ENCODE measurements at regions not wholly inside any gene's neighbourhood (a gene's known extent, or its start where the extent isn't known, plus 50 kb on each side); places are given as distances from the start of the nearest gene placed in this dataset.

DNA sequence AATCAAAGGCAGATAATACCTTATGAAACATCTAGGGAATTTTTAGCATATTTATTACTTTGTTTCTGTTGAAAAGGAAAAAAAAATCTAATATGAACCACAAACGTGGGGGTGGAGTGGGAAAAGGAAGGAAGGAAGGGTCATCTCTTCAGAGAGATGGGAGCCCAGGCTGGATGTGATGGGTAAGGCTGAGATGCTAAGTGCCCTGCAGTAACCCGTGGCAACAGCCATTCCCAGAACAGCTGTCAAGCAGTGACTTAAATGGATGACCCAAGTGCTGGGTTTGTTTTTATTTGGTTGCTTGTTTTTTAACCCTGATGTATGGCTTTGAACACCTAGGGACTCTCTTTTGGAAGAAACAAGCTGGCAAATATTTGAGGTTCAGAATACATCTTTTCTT lies 50.7 kb upstream of the KLF7 start:
- no peak overlapping the region for H3K4me3 ChIP-seq
- H3K4me1 ChIP-seq = no peaks in the 10 kb centered on the region
- H3K36me3 ChIP-seq = no peaks in the 10 kb centered on the region
- no peaks in the 10 kb centered on the region for H3K27me3 ChIP-seq
- H3K9me3 ChIP-seq = no peaks in the 10 kb centered on the region
- no peak overlapping the region for H3K27ac ChIP-seq
- no peak for TF ChIP-seq POLR2AphosphoS5 (IDR thresholded peaks at IDR 0.05)
- no peak for TF ChIP-seq POLR2A (IDR thresholded peaks at IDR 0.05)
- TF ChIP-seq, protein P1, sequence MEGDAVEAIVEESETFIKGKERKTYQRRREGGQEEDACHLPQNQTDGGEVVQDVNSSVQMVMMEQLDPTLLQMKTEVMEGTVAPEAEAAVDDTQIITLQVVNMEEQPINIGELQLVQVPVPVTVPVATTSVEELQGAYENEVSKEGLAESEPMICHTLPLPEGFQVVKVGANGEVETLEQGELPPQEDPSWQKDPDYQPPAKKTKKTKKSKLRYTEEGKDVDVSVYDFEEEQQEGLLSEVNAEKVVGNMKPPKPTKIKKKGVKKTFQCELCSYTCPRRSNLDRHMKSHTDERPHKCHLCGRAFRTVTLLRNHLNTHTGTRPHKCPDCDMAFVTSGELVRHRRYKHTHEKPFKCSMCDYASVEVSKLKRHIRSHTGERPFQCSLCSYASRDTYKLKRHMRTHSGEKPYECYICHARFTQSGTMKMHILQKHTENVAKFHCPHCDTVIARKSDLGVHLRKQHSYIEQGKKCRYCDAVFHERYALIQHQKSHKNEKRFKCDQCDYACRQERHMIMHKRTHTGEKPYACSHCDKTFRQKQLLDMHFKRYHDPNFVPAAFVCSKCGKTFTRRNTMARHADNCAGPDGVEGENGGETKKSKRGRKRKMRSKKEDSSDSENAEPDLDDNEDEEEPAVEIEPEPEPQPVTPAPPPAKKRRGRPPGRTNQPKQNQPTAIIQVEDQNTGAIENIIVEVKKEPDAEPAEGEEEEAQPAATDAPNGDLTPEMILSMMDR (IDR thresholded peaks at IDR 0.05) = no peak
- intact Hi-C loops (cut with DNase I; ENCODE audit: low total_unique reads) = no loop called here
- no peak for DNase-seq (ENCODE audit: low spot score in 2 of 2)

DNA sequence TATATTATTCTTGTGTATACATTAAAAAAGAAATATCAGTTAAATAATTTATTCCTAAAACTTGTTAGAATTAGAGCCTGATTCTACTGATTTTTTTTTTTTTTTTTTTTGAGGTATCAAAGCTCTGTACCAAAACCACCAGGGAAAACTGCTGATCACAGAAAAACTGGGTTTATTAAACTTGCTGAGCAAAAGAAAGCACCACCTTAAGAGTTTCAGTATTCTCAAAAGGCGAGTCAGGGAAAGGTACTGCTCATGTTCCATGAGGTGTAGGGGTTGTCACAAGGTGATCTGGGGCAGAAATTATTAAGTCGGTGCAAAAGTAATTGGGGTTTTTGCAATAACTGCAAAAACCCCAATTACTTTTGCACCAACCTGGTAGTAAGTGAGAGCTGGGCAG lies 51.7 kb upstream of the KLF7 start:
- H3K4me1 ChIP-seq = no peaks in the 10 kb centered on the region
- intact Hi-C loops (cut with DNase I; ENCODE audit: low total_unique reads) = no loop called here
- no peaks in the 10 kb centered on the region for H3K36me3 ChIP-seq
- DNase-seq (ENCODE audit: low spot score in 2 of 2) = no peak
- TF ChIP-seq POLR2A (IDR thresholded peaks at IDR 0.05) (no peak), POLR2AphosphoS5 (IDR thresholded peaks at IDR 0.05) (no peak)
- TF ChIP-seq, protein P1 (IDR thresholded peaks at IDR 0.05) = no peak
- no peak overlapping the region for H3K27ac ChIP-seq
- no peaks in the 10 kb centered on the region for H3K27me3 ChIP-seq
- no peak overlapping the region for H3K4me3 ChIP-seq
- no peaks in the 10 kb centered on the region for H3K9me3 ChIP-seq

DNA sequence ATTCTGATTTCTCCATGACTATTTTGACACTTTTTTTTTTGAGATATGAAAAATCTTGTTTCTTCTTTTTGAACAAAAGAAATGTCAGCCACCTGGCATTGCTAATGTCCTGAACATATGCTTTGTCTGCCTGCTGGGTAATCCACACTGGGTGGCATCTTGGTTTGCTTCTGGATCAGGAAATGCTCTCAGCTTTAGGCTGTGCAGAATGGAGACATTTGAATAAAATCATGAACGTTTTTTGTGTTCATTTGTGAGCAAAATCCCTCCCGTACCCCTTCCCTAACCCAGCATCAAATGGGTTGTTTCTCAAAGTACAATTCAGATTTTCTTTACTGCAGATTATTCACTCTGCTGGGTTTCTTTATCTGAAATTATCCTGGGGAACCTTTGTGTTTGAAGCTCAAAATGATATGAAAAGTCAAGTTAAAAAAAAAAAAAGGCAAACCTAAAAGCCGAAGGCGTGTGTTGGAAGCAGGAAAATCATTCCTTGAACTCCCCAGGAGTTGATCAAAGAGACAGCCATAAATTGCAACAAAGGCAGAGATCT lies 53.4 kb upstream of the KLF7 start:
- intact Hi-C loops (cut with DNase I; ENCODE audit: low total_unique reads) = no loop called here
- H3K36me3 ChIP-seq = no peaks in the 10 kb centered on the region
- H3K27ac ChIP-seq = no peak overlapping the region
- H3K4me3 ChIP-seq = no peak overlapping the region
- no peaks in the 10 kb centered on the region for H3K27me3 ChIP-seq
- TF ChIP-seq, protein P1 (IDR thresholded peaks at IDR 0.05) = no peak
- TF ChIP-seq POLR2A (IDR thresholded peaks at IDR 0.05) (no peak), POLR2AphosphoS5 (IDR thresholded peaks at IDR 0.05) (no peak)
- H3K4me1 ChIP-seq = no peaks in the 10 kb centered on the region
- no peak for DNase-seq (ENCODE audit: low spot score in 2 of 2)
- H3K9me3 ChIP-seq = no peaks in the 10 kb centered on the region

DNA sequence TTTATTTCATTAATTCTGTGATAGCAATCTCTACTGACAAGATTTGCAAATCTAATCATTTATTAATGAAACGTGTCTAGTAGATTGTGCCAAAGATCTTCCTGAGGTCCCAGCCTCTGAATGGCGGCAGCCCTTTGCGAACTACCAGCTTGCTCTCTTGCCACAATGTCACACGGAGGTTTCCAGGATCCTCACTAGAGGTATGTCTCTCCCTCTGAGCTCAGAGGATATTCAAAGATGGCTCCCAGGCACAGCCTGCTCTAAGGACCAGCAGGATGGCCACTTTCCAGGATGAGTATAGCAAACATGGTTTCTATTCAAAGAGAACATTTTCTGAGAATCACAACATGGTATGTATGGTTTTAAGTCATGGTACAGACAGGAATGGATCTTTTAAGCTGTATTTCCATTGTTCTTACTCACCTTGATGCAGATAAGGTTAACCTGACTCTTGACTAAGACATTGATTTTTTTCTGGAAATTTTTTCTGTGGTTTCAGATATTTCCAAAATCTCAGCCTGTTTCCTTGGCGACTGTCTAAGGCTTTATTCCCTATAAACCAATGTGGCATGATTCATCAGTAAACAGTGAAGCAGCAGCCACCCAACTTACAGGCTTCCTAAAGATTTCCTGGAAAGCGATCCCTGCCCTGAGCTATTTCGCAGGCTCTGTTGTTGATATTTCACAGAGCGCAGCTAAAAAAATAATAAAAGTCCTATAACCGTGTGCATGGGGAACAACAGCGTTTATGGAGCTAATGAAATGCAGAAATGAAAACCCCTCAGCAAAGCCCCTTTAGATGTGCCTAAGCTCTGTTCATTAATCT lies 54.1 kb upstream of the KLF7 start:
- no peak for TF ChIP-seq POLR2AphosphoS5 (IDR thresholded peaks at IDR 0.05)
- TF ChIP-seq, protein P1 (IDR thresholded peaks at IDR 0.05) = no peak
- no peak for TF ChIP-seq POLR2A (IDR thresholded peaks at IDR 0.05)

DNA sequence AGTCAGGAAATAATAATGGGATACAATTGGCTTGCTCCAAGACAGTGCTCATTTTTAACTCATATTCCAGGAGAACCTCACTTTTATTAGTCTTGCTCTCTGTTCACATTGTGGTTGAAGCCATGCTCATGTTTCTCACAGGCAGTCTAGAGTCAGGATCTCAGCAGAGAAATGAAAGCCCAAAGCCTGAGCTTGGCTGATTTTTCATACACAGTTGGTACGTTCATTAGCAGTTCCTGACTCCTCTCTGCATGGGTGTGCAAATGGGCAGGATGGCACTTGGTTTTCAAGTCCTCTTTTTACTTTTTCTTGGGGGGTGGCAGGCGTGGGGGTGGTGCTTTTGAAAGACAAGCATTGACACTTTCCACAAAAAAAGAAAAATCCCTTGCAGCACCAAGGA lies 56.0 kb upstream of the KLF7 start:
- intact Hi-C loops (cut with DNase I; ENCODE audit: low total_unique reads) = no loop called here
- no peak overlapping the region for H3K27ac ChIP-seq
- no peaks in the 10 kb centered on the region for H3K4me1 ChIP-seq
- no peak overlapping the region for H3K4me3 ChIP-seq
- no peaks in the 10 kb centered on the region for H3K27me3 ChIP-seq
- no peak for DNase-seq (ENCODE audit: low spot score in 2 of 2)
- no peaks in the 10 kb centered on the region for H3K36me3 ChIP-seq
- TF ChIP-seq POLR2A (IDR thresholded peaks at IDR 0.05) (no peak), POLR2AphosphoS5 (IDR thresholded peaks at IDR 0.05) (no peak)
- TF ChIP-seq, protein P1 (IDR thresholded peaks at IDR 0.05) = no peak
- no peaks in the 10 kb centered on the region for H3K9me3 ChIP-seq

More for the DNA sequence above, 54.1 kb upstream of the KLF7 start:
- DNase-seq (ENCODE audit: low spot score in 2 of 2) = no peak
- H3K36me3 ChIP-seq = no peaks in the 10 kb centered on the region
- H3K9me3 ChIP-seq = no peaks in the 10 kb centered on the region
- intact Hi-C loops (cut with DNase I; ENCODE audit: low total_unique reads) = no loop called here
- no peaks in the 10 kb centered on the region for H3K4me1 ChIP-seq
- no peak overlapping the region for H3K4me3 ChIP-seq
- no peak overlapping the region for H3K27ac ChIP-seq
- H3K27me3 ChIP-seq = no peaks in the 10 kb centered on the region

All from breast epithelium (tissue), 4 donors.